ENCODE measurements at regions not wholly inside any gene's neighbourhood (a gene's known extent, or its start where the extent isn't known, plus 50 kb on each side); places are given as distances from the start of the nearest gene placed in this dataset.

DNA sequence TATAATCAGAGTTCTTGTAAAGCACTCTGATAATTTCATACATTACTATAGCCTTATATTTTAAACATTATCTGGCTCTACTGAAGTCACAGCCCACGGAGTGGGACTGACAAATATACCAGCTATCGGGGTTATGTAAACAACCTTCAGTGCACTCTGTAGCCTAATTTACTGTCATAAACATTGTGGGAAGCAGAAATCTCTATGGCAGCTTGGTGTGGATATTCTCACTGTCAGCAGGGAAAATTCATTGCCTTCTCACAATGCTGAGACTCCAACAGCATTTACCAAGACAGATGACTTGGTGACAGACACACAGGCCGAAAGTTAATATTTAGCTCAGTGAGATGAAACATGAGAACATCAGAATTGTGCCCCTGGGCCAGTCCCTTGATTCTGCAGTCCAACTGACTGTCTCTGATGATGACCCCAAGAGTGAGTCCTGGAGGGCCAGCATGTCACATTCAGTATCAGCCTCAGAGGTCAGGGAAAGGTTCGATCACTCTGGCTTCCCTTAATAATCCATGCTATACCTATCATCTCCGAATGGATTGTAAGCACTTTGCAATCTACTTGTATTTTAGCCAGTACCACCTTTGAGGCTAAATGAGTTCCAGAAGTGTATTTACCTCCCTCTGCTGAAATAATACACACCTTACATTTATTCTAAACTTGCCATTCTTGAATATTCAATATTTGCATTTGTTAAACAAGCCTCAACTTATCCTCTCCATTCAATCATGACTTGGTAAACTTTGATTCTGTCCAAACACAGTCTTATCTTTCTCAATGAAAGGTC lies 146.2 kb upstream of the OSR1 start (continued):
- TF ChIP-seq ZNF547 (CRISPR knock-in tag; IDR thresholded peaks at IDR 0.05) (no peak), ZNF282 (IDR thresholded peaks at IDR 0.05; ENCODE audit: partially characterized antibody) (no peak), YEATS2 (CRISPR knock-in tag; IDR thresholded peaks at IDR 0.05; ENCODE audit: borderline replicate concordance) (0 out of 2 replicates have a peak, but pooled peaks have one; percentile 17), NCOA2 (CRISPR knock-in tag; IDR thresholded peaks at IDR 0.05) (peak; percentile 69; the same call in 1 of the 2 replicates), KLF13 (CRISPR knock-in tag; IDR thresholded peaks at IDR 0.05) (no peak), ZNF503 (CRISPR knock-in tag; IDR thresholded peaks at IDR 0.05) (peak; percentile 49; the same call in 1 of the 2 replicates), ZMYM4 (CRISPR knock-in tag; IDR thresholded peaks at IDR 0.05) (peak; percentile 82), MXD4 (CRISPR knock-in tag; IDR thresholded peaks at IDR 0.05) (peak; percentile 61; the same call in 1 of the 2 replicates), ZNF788 (CRISPR knock-in tag; IDR thresholded peaks at IDR 0.05; ENCODE audit: borderline replicate concordance) (no peak), JUND (CRISPR knock-in tag; IDR thresholded peaks at IDR 0.05) (no peak), ZNF556 (CRISPR knock-in tag; IDR thresholded peaks at IDR 0.05; ENCODE audit: borderline replicate concordance) (0 out of 2 replicates have a peak, but pooled peaks have one; percentile 42), HMG20B (CRISPR knock-in tag; conservative IDR thresholded peaks at IDR 0.05) (peak; percentile 86), NONO (IDR thresholded peaks at IDR 0.05) (no peak), NONO (CRISPR knock-in tag; conservative IDR thresholded peaks at IDR 0.05) (peak; percentile 53; the same call in 1 of the 2 replicates), ZNF761 (CRISPR knock-in tag; conservative IDR thresholded peaks at IDR 0.05) (0 out of 2 replicates have a peak, but pooled peaks have one; percentile 80), ZNF530 (CRISPR knock-in tag; IDR thresholded peaks at IDR 0.05; ENCODE audit: low read depth) (no peak), REST (IDR thresholded peaks at IDR 0.05; ENCODE audit: borderline replicate concordance in 1 of 2, low read depth in 1 of 2, low read length in 2 of 2) (peak in 1 of 2 experiments; percentile 66; a peak in 2 of 4 replicates), THRA (CRISPR knock-in tag; IDR thresholded peaks at IDR 0.05; ENCODE audit: borderline replicate concordance) (no peak), ZNF34 (CRISPR knock-in tag; IDR thresholded peaks at IDR 0.05; ENCODE audit: borderline replicate concordance) (peak; percentile 58; the same call in 1 of the 2 replicates), HDAC1 (CRISPR knock-in tag; IDR thresholded peaks at IDR 0.05) (peak; percentile 28), NCOA5 (CRISPR knock-in tag; IDR thresholded peaks at IDR 0.05) (no peak)
- TF ChIP-seq, protein P1, sequence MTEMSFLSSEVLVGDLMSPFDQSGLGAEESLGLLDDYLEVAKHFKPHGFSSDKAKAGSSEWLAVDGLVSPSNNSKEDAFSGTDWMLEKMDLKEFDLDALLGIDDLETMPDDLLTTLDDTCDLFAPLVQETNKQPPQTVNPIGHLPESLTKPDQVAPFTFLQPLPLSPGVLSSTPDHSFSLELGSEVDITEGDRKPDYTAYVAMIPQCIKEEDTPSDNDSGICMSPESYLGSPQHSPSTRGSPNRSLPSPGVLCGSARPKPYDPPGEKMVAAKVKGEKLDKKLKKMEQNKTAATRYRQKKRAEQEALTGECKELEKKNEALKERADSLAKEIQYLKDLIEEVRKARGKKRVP (CRISPR knock-in tag; IDR thresholded peaks at IDR 0.05) = peak in 1 of 2 experiments; percentile 75; a peak in 2 of 4 replicates

All from HepG2 (cell line).